ENCODE measurements at regions not wholly inside any gene's neighbourhood (a gene's known extent, or its start where the extent isn't known, plus 50 kb on each side); places are given as distances from the start of the nearest gene placed in this dataset.

DNA sequence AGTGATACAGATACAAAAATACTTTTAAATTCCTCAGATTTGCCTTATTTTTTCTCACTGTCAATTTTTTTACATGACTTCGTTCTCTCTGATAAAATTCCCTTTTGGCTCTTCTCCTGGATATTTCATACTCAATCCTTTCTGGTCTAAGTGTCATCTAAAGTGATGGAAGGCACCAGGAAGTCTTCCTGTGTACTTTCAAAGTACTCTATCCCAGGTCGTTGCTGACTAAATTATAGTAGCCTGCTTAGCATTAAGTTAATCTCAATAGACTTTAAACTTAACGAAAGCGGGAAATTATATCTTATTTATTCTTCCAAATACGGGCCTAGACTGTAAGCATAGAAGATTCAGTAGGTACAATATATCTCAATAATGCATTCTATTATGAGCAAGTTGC, 67.8 kb downstream of the CASP12 start:
- DNase-seq (ENCODE audit: low read depth): no peak

DNA sequence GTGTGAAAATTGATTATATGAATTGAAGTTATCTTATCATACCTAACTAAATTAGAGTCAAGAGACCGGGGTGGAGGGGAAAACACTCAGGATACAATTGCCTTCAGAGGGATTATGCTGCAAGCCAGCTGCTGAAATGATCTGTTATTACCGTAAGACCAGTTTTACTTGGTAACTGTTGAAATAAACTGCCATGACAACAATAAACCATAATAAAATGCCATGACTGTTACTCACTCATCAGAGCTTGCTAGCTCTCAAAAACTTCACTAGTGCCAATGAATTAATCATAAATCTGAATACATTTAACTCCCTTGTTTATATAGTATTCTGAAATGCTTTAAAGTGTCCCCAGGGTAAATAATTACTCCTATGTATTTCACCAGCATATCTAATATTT, 68.2 kb downstream of the CASP12 start:
- DNase-seq (ENCODE audit: low read depth): no peak

DNA sequence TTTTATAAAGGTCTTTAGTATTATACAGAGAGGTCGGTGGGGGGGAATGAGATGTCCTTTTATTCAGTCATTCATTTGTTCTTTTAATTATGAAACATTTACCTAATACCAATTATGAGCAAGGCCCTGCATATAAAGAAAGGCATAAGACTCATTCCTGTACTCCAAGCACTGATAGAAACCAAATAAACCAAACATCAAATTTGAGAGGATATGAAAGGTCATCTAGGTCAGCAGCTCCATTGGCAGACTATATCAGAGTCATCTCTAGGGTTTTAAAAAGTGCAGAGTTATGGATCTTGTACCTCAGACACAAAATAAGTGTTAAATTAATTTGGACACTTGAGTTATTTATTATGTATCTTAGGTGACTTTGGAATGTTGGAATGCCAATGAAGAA, 71.5 kb downstream of the CASP12 start:
- DNase-seq (ENCODE audit: low read depth): no peak

DNA sequence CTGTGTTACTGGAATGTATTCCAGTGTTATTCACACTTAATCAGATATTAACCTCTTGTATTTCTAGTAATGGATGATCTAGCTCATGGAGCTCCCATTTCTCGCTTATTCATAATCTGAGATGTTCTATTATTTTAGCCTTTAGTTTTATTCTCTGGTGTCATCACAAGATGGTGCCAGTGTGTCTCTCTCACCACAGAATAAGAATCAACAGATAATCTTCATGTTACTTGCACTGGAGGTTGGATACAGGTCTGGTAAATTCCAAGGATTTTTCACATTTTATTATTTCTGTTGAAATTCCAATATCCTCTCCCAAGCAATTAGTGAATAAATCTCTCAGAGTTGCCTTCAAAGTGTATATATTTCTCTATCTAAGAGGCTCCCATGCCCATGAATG, 74.6 kb downstream of the CASP12 start:
- no peak for DNase-seq (ENCODE audit: low read depth)

DNA sequence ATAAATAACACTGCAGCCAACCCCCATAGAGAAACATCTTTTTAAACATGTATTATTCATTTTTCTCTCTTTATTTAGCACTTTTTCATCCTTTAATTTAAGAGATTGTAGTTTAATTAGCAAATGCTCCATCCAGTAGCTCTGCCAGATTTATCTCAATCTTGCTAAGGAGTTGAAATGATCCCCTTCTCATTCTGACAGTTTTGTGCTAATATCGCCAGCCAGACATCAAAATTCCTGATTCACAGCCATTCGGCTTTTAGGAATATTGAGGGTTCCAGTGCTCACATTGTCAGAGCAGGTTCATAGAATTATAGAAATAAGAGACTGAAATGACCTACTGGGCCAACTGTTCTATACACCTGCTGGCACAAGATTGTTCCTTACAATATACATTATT, 77.8 kb downstream of the CASP12 start:
- no peak for DNase-seq (ENCODE audit: low read depth)

DNA sequence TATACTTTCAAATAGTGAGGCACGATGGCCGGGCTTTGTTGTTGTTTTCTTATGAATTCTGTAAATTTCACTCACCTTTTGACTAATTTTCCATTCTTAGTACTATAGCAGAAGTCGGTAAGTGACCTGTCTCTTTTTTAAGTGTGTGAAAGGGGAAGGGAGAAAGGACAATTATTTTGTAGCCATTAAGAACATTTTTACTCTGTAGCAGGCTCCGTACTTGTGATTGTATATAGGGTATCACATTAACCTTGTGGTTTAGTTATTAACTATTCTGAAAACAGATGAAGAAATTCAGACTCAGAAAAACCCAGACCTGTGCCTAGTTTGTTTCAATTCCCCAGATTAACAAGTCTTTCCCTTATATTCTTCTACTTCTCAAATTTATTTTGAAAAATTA, 78.7 kb downstream of the CASP12 start:
- DNase-seq (ENCODE audit: low read depth): no peak

DNA sequence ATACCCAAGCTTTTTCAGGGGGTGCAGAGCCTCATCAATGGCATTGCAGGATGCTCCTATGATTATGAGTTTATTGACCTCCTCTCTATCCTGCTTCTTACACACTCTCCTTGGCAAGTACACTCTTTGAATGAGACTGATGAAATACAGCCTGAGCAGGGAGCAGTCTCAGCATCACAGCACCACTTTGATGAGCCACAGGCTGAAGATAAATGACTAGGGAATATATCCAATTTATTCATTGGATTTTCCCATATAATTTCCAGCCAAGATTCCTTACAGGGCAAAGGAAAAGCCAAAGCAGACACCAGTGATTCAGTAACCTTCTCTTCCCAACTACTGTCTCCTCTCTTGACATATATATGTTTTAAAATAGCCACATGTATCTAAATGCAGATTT, 79.2 kb downstream of the CASP12 start:
- no peak for DNase-seq (ENCODE audit: low read depth)

DNA sequence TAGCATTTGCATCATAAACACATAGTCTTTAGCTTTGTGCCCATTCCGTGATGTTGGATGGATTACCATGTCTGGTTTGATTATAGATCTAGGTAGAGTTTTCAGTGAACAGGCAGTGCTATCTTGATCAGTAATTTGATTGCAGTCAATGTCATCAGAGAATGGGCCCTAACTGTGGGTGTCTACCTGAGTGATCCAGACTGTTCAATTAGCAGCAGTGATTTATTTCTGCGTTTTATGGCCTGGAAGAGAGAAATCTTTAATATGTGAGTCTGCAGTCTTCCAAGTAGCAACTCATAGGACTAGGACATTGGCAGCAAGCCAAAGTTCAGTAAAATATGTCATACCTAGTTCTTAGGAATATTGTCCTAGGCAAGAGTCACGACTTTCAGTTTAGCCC, 80.3 kb downstream of the CASP12 start:
- DNase-seq (ENCODE audit: low read depth): no peak

DNA sequence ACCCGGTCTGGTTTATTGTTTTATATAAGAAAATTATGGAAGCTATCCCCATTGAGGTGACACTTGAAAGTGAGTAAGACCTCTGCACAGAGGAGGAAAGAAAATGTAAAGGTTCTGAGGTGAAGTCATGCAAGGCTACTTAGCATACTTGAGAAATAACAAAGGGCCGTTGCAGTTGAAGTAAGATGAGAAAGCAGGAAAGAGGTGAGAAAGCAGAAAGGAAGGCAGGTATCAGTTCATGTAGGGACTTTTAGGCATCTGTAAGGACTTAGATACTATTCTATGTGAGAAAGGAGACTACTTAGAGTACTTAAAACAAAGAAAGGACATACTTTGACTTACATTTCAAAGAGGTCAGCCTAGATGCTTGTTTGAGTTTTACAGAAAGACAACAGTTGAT, 84.7 kb downstream of the CASP12 start:
- no peak for DNase-seq (ENCODE audit: low read depth)

DNA sequence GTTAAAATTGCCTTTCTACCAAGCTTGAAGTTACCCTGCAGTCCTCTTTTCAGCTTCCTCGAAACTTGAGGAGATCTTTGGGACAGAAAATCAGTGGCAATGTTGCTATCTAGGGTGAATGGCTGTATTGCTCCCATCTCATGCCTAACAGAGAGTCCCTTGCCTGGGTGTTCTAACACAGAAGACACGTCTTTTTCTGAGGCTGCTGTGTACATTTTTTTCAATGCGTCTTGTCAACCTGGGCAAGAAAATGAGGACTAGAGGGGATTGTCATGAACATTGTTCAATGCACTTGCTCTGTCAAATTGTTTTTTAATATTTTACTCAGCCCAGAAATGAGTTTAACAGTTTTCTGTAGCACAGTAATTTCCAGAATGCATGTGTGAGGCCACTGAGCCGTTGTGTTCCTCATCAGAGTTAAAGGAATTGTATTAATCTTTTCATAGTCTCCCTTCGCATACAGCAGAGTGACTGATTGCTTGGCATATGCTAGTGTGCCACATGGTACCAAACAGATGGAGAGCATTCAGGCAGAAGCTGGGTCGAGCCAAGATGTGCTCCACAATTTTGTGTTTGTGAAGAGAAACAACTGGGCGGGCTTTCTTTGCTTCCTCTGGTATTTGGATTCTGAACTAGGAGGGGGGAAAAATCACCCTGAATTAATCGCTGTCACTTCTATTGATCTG, 86.0 kb downstream of the CASP12 start:
- no peak for DNase-seq (ENCODE audit: low read depth)

DNA sequence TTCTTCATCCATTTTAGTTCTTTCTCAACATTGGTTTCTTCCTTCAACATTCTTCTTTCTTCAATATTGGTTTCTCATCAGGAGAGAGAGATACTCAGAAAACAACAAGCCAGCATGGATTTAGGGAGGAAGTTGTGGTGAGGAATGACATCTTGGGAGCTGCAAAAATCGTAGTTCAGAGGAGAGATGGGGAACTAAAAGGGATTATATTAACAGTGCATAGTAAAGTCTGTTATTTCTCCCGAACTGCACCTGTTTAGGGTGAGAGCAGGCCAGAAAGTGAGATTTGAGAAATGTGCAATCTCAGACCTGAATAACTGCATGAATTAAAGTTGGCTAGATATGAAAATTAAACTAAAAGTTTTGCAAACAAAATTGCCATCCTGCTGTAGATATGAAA, 94.5 kb downstream of the CASP12 start:
- DNase-seq (ENCODE audit: low read depth): no peak

DNA sequence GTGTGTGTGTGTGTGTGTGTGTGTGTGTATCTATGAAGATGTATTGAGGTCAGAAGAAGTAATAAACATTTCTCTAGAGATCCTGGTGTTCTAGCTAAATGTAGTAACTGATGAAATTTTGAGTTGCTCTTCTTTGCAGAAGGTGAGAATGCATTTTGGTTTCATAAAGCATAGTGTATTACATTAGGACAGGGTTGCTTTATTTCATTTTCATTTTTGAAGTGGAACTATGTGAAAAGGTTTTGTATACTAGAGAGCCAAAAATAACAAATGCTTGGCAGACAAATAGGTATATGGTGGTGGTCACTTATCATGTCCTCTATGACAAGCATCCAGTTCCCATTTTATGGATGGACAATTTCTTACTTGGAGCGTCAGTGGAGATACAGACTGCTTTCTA, 99.0 kb downstream of the CASP12 start:
- no peak for DNase-seq (ENCODE audit: low read depth)

DNA sequence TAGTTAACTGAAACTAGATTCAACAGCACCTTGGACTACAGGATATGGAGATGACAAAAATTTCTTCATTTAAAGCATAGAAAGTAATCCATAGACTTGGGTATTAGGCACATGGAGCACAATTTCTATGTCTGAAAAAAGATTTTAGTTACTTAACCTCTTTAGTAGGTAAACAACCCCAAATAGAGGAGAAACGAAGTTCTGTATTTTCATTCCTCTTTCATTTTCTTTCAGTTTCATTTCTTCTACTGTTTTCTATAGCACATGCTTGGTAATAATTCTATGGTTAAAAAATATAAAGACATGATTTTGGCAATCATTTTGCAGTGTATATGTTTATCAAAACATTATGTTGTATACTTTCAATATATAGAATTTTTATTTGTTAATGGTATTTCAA, 99.5 kb downstream of the CASP12 start:
- no peak for DNase-seq (ENCODE audit: low read depth)

DNA sequence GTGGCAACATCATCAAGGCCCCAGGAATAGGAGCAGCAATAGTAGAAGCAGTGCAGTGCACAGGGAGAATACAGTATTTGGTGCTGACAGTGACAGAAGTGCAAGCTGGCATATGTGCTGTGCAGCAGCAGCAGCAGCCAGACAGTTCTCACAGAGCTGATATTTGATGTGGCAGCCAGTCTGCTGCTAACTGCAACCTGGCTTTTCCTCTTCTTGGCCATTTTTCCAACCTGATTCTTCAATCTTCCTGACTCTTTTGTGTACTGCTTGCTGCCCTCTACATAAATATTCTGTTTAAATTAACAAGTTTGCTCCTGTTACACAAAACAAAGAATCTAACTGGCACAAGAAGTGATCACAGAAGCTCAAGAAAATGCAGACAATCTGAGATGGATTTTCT, 102.0 kb downstream of the CASP12 start:
- no peak for DNase-seq (ENCODE audit: low read depth)

DNA sequence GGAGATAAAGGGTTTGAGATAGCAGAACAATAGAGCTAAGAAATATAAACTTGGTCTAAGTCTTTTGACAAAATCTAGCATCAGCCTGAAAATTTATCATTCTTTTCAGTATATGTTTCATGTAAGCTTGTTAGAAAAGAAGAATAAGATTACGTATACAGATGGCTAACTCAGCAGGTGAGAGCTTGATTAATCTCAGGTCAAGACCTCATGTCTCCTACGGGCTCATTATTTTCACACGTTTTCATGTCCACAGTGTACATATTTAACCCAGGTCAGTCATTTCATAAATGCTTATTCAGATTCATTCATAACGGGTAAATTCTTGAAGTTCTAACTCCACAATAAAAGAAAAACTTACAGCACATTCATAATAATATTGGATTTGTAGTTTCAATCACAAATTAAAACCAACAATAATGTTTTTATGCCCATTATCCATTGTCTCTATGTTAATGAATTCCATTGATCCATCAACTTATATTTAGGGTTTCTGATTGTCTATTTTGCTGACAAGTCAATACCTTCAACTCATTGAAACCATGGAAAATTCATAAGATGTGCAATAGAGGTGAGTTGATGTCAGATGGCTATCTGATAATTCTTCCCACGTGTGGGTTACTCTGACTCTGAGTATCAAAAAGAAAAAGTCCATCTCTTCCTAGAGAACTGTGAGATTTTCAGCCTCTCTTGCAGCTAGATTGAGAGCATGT, 102.6 kb downstream of the CASP12 start:
- no peak for DNase-seq (ENCODE audit: low read depth)

DNA sequence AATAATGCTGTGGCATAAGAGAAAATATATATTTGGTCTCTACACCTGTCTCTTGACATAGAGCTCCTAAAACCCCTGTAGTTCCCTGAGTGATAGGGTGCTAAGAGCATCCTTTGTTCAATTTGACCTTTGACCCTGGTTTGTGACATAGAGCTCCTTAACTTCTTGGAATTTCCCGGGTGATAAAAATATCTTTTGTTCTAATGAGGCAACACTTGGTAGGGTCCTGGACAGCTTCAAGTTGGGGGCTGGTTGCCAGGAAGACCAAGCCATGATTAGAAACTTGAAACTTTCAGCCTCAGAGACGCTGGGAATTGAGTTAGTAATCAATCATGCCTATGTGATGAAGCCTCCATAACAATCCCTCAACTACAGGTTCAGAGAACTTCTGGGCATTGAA, 105.4 kb downstream of the CASP12 start:
- DNase-seq (ENCODE audit: low read depth): no peak

DNA sequence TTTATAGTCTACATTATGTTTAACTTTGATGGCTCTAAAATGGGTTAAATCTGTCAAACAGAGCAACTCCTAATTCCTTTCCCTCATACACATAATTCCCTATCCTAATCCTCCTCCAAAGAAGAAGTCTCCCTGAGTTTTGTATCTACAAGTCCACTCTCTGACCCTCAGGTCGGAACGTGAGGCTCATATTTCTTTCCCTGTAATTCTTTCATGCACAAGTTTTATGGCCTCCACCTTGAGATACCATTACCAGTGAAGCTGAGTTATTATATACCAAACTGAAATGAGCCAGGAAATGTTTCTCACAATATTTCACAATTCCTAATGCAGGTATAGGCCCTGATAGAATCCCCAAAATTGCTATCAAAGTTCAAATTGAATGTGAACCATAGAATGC, 106.4 kb downstream of the CASP12 start:
- DNase-seq (ENCODE audit: low read depth): no peak

DNA sequence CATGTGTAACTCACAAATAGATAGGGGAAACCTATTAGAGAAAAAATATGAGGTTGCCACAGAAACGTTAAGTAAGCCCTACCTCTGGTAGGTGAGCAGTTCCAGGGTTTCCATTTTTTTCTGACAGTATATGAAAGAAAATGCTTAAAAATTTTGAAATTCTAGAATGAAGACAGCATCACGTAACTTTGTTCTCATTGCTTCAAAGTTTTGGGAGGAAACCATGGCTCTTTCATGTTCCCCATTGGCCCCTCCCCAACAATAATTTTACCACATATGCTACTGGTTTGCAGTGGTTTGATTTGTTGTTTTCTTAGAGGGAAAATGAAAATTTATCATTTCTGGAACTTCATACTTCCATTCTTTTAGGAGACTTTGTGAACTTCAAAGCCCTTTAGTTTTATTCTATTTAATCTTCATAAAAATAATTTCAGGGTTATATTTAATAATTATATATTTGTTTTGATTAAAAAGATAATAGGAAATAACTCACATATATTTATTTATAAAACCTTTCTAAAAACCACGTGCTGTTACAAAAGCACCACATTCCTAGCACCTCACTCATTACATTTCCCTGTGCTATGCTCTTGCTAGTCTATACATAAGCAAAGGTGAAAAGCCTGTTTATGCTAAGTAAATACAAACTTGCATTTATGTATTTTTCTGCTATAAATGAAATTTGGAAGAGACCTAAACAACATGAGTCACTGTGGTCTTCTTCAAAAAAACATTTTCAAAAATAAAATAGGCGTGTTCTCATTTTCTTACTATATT, 113.4 kb downstream of the CASP12 start:
- DNase-seq (ENCODE audit: low read depth): no peak

DNA sequence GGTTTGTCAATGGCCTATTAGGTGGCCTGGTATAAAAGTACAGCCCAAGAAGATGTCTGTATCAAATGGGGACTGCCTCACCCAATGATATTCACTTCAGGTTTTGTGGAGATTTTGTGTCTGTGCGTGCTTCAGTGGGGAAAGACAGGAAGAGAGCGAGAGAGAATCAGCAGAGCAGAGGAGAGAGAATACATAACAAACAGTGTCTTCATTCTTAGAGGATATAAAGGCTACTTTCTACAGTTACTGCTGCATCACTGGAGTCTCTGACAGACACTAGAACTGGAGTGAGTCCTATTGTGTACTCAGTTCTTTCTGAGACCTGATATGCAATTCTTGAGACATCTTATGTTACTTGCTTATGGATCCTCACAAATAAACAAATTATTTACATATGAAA, 115.0 kb downstream of the CASP12 start:
- no peak for DNase-seq (ENCODE audit: low read depth)

DNA sequence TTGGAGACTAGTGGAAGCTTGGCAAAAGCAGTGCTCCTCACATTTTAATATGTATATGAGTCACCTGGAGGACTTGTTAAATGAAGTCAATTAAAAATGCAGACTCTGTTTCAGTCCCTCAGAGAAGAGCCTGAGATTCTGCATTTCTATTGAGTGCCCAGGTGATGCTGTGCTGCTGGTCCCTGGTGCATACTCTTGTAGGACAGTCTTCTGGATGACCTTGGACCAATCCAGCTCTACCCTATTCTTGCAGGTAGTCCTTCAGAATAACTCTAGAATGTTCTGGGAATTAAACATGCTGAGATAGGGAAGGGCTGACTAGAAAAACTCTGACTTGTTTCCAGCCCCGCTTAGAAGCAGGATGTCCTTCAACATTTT, 115.9 kb downstream of the CASP12 start:
- DNase-seq (ENCODE audit: low read depth): no peak

DNA sequence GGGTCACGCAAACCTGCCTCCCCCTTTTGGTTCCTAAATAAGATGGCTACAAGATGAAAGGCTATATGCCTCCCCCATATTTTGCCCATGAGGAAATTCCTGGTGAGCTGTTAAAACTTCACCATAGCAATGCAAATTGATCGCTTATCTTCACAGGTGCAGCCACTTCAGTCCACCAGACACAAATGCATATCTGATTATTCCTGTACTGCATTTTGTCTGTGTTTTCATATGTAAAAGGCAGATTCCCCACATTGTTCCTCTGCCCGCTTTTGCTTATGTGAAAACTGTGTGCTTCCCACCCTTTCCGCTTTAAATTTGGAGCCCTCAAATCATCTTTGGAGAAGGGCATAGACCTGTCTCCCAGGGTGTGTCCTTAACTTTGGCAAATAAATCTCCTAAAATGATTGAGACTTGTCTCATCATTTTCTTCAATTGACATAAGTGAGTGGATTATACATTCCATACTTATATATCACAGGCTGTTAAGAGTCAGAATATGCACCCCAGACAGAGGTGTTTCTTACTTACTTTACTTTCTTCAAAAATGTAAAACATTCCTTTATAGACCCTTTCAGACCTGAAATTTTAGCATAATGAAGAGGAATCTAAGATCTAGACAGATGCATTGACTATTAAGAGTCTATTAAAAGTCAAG, 116.4 kb downstream of the CASP12 start:
- DNase-seq (ENCODE audit: low read depth): no peak

DNA sequence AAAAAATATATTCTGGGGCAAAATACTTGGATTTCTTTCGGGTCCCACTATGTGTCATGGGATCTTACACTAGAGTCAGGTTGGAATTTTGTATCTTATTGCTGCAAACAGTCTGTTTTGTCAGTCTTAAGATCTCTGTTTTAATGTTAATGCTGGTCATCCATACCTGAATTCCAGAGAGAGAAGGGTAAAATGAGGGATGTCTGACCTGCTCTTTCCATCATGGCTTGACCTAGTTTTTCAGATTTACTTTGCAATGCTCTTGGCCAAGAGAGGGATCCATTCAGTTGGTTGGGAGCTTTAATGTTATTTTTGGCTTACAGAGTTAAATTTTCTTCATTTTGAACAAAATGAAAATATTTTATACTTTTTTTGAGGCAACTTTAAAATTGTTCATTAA, 117.2 kb downstream of the CASP12 start:
- no peak for DNase-seq (ENCODE audit: low read depth)

Measured in stimulated activated CD8-positive, alpha-beta memory T cell treated with anti-CD3 and anti-CD28 coated beads, Interleukin-12 subunit alpha, Interleukin-12 subunit beta, amount 100 ng/mL, for 4 hours (primary cell).